Omental fat pad (tissue), 3 donors: ENCODE measurements at regions not wholly inside any gene's neighbourhood (a gene's known extent, or its start where the extent isn't known, plus 50 kb on each side); places are given as distances from the start of the nearest gene placed in this dataset.
"Not testable (repeated sequence)": the region's sequence is repeated elsewhere in the genome, so short reads cannot be mapped to it uniquely, and the experiment has no call there.

ENCODE experiments used
- ATAC-seq: fragments of 150-250 bp; one replicate; pipeline ENCODE4 v1.9.1; 2016; ENCODE audit warnings: mild to moderate bottlenecking, moderate library complexity; ENCODE audit not compliant: low FRiP score
- DNase-seq: peaks from one replicate; pipeline ENCODE4 v3.0.0-alpha.2; 2019; ENCODE audit warnings: low spot score
- TF ChIP-seq, protein P1 (sequence below), 3 donors: fragments of 450-650 bp; IDR thresholded peaks; one replicate each; pipeline ENCODE4 v1.5.1; 2016 to 2017; ENCODE audit warnings: antibody characterized with exemption in 3 of 3, mild to moderate bottlenecking in 3 of 3, moderate library complexity in 2 of 3

DNA sequence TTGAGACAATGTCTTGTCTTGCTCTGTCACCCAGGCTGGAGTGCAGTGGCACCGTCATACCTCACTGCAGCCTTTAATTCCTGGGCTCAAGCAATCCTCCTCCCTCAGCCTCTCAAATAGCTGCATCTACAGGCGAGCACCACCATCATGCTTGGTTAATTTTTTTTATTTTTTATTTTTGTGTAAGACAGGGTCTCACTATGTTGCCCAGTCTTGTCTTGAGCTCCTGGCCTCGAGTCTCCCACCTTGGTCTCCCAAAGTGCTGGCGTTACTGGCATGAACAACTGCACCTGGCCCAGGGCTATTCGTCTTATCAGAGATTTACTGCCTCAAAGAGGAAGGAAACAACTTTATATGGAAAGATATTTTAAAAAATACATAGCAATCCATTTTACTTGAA is 102.8 kb upstream of the NUPR2 start:
- TF ChIP-seq, protein P1, sequence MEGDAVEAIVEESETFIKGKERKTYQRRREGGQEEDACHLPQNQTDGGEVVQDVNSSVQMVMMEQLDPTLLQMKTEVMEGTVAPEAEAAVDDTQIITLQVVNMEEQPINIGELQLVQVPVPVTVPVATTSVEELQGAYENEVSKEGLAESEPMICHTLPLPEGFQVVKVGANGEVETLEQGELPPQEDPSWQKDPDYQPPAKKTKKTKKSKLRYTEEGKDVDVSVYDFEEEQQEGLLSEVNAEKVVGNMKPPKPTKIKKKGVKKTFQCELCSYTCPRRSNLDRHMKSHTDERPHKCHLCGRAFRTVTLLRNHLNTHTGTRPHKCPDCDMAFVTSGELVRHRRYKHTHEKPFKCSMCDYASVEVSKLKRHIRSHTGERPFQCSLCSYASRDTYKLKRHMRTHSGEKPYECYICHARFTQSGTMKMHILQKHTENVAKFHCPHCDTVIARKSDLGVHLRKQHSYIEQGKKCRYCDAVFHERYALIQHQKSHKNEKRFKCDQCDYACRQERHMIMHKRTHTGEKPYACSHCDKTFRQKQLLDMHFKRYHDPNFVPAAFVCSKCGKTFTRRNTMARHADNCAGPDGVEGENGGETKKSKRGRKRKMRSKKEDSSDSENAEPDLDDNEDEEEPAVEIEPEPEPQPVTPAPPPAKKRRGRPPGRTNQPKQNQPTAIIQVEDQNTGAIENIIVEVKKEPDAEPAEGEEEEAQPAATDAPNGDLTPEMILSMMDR (IDR thresholded peaks at IDR 0.05): no peak
- DNase-seq: no peak
- ATAC-seq: no peak

DNA sequence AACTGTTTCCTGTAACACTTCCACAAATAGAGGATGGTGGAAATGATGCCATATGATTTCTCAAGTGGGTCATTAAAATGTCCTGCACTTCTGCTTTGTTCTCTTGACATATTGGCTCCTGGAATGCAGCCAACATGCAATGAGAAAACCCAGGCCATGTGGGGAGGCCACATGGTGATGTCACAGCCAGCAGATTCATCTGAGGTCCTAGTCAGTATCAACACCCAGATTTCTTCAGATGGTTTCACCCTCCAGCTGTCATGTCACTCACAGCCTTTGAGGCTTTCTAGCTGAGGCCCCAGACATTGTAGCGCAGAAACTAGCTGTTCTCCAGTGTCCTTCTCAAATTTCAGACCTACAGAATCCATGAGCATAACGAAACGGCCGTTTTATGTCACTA is 102.3 kb upstream of the NUPR2 start:
- DNase-seq (no peak), ATAC-seq (no peak)
- TF ChIP-seq, protein P1 (IDR thresholded peaks at IDR 0.05): no peak

DNA sequence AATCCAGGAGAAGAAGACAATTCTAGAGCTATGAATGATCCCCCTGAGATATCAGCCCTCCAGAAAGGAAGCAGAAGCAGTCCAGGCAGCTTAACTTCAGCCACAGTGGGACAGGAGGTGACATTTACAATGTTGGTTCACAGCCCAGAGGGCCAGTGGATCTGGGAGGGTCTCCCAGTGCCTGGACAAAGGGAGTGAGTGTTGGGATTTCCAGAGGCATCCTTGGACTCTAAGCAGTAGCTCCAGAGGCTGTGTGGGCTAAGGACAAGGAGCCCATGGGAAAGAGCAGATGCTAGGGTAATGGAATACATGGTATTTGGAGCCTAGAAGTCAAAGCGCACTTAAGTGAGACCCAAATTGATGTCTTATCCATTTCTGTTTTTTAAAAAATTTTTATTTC is 97.4 kb upstream of the NUPR2 start:
- TF ChIP-seq, protein P1 (IDR thresholded peaks at IDR 0.05): no peak
- ATAC-seq: no peak
- DNase-seq: no peak

DNA sequence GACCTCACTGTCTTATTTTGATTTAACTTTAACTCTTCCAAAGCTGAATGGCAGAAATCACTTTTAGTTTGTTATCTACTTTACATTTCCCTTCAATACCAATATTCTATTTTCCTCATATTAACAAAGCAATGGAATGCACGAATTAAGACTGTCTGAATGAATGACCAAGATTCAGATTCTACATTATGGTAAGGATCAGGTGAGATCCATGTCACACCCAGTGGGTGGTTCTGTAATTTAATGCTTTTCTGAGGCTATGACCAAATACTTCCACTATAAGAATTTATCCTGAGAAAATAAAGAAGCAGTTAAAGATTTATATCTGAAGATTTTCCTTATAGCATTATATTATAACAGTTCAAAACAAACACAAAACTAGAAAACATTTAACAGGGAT is 90.2 kb upstream of the NUPR2 start:
- TF ChIP-seq, protein P1 (IDR thresholded peaks at IDR 0.05): no peak
- DNase-seq (no peak), ATAC-seq (no peak)

DNA sequence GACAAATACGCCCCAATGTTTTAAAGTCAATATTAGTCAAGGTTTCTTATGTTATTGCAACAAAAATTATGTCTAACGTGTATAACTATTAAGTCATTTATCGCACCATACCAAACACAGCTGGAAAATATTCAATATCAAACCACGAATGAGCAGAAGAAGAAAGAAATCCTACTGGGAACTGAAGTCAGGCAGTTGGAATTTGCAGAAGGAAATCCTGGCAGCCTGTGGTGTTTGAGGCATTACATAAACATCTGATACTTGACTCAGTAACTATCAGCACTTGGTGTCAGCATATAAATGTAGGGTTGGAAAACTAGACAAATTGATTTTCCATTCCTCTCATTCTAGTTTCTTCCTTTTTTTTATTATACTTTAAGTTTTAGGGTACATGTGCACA is 83.4 kb upstream of the NUPR2 start:
- no peak for ATAC-seq
- TF ChIP-seq, protein P1 (IDR thresholded peaks at IDR 0.05): no peak
- DNase-seq: no peak

DNA sequence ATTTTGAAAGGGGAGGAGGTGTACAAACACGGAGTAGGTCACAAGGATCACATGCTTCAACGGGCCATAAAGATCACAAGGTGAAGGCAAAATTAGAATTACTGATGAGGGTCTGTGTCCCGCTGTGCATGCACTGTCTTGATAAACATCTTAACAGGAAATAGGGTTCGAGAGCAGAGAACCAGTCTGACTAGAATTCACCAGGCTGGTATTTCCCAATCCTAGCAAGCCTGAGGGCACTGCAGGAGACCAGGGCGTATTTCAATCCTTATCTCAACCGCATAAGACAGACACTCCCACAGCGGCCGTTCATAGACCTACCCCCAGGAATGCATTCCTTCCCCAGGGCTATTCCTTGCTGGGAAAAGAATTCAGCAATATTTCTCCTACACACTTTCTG is 80.0 kb upstream of the NUPR2 start:
- not testable (repeated sequence) for DNase-seq, ATAC-seq

DNA sequence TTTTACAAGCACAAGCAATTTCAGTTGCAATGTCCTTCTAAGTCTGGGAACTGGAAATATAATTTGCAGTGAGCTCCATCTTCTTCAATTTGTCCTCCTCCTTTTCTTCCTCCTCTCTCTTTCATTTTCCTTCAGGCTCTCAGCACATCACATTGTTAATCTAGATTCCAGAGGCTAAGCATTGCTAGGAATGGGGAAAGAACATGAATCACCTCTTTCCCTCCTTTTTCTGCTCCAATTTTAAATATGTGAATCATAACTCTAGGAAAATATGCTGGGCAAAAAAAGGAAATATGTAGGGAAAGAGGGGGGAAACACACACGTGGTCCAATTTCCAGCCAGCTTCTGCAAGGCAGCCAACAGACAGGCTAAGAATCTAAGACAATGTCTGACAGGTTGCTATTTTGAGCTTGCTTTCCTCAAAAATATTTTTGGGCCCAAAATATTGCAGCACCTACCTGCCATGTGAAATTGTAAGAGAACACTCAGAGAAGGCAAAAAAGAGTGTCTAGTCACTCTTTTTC is 72.7 kb upstream of the NUPR2 start:
- no peak for ATAC-seq
- TF ChIP-seq, protein P1 (IDR thresholded peaks at IDR 0.05): no peak
- no peak for DNase-seq

DNA sequence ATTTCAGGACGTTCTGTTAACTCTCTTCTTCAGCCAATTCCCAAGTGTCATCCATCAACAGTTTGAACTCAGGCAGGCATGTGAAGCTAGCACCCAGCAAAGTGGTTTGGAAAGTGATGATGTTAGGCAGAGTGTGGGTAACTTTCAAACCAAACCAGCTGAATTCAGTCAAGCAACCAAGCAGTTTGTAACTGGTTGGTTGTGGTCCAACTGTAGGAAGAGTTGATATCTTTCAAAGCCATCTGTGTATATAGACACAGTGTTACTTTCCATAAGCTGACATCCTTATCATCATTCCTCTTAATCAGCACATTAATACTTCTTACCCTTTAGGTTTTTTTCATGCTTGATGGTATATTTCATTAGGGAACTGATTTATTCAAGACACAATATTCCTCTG is 72.2 kb upstream of the NUPR2 start:
- DNase-seq: no peak
- no peak for ATAC-seq
- TF ChIP-seq, protein P1 (IDR thresholded peaks at IDR 0.05): no peak
